Astrocyte (in vitro differentiated cells and primary cell): ENCODE measurements at regions not wholly inside any gene's neighbourhood (a gene's known extent, or its start where the extent isn't known, plus 50 kb on each side); places are given as distances from the start of the nearest gene placed in this dataset.

Experiments used
- EZH2 ChIP-seq: IDR thresholded peaks from 2 replicates; pipeline ENCODE4 v1.6.1; 2012; ENCODE audit warnings: mild to moderate bottlenecking, low read length, inconsistent platforms; ENCODE audit not compliant: insufficient read depth
- TF ChIP-seq, protein P1 (sequence below): IDR thresholded peaks from 2 replicates; pipeline ENCODE4 v1.5.1; 2011; ENCODE audit warnings: low read depth, mild to moderate bottlenecking, inconsistent platforms, low read length, moderate library complexity; ENCODE audit not compliant: insufficient read depth

GRCh38 chr12:20268121-20268732 is 100.1 kb upstream of the PDE3A start:
- TF ChIP-seq, protein P1, sequence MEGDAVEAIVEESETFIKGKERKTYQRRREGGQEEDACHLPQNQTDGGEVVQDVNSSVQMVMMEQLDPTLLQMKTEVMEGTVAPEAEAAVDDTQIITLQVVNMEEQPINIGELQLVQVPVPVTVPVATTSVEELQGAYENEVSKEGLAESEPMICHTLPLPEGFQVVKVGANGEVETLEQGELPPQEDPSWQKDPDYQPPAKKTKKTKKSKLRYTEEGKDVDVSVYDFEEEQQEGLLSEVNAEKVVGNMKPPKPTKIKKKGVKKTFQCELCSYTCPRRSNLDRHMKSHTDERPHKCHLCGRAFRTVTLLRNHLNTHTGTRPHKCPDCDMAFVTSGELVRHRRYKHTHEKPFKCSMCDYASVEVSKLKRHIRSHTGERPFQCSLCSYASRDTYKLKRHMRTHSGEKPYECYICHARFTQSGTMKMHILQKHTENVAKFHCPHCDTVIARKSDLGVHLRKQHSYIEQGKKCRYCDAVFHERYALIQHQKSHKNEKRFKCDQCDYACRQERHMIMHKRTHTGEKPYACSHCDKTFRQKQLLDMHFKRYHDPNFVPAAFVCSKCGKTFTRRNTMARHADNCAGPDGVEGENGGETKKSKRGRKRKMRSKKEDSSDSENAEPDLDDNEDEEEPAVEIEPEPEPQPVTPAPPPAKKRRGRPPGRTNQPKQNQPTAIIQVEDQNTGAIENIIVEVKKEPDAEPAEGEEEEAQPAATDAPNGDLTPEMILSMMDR: no peak
- no peak for TF ChIP-seq EZH2
